ENCODE measurements at regions not wholly inside any gene's neighbourhood (a gene's known extent, or its start where the extent isn't known, plus 50 kb on each side); places are given as distances from the start of the nearest gene placed in this dataset.

DNA sequence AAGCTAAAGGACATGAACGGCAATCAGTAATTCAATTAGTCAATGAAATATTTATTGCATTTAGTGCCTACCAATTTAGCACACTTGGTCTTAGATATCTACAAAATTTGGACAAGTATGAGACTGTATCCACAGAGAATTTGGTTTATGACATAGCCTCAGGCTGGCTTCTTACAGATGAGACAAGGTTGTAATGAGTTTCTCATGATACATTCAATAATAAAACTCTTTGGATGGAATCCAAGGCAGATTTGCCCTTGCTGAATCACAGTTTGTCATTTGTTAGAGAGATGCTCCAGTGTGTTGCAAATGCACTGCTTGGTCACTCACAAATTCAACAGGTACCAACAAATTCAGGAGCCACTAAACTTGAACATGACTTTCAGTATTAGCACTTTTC lies 162.5 kb downstream of the GPR37 start:
- no peak for DNase-seq (ENCODE audit: low read depth)
- H3K4me3 ChIP-seq (ENCODE audit: low read depth, low read length): no peak overlapping the region
- TF ChIP-seq, protein P1, sequence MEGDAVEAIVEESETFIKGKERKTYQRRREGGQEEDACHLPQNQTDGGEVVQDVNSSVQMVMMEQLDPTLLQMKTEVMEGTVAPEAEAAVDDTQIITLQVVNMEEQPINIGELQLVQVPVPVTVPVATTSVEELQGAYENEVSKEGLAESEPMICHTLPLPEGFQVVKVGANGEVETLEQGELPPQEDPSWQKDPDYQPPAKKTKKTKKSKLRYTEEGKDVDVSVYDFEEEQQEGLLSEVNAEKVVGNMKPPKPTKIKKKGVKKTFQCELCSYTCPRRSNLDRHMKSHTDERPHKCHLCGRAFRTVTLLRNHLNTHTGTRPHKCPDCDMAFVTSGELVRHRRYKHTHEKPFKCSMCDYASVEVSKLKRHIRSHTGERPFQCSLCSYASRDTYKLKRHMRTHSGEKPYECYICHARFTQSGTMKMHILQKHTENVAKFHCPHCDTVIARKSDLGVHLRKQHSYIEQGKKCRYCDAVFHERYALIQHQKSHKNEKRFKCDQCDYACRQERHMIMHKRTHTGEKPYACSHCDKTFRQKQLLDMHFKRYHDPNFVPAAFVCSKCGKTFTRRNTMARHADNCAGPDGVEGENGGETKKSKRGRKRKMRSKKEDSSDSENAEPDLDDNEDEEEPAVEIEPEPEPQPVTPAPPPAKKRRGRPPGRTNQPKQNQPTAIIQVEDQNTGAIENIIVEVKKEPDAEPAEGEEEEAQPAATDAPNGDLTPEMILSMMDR (conservative IDR thresholded peaks at IDR 0.05; ENCODE audit: low read depth, low read length): no peak

DNA sequence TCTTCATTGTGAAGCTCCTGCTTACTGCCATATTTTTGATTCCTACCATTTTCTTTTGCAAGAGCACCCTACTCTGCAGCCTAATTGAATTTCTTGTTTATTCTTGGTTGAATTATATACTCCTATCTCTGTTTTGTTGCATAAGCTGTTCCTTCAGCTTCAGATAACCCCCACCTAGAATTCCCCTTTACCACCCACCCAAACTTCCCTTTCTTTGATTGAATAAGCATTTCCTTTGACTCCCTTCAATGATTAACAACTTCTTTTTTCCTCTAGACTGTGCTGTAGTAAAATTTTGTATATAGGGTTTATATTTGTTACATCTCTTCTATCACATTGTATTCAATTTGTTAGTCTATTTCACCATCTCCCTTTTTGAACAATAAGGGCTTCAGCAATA lies 168.1 kb downstream of the GPR37 start:
- DNase-seq (ENCODE audit: low read depth): no peak
- no peak overlapping the region for H3K4me3 ChIP-seq (ENCODE audit: low read depth, low read length)
- TF ChIP-seq, protein P1 (conservative IDR thresholded peaks at IDR 0.05; ENCODE audit: low read depth, low read length): no peak

DNA sequence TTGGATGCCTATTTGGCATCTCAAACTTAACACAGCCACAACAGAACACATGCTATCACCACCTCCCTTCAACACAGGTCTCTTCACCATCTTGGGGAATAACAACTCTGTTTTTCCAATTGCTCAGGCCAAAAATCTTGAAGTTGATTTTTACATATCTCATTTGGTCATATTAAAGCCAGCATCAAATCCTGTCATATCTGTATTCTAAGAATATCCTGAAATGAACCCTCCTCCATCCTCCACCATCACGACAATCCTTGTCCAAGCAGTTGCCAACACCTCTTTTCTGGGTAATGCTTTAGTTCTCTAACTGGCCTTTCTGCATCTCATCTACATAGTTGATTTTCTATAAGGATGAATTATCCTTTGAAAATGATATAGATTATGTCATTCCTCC lies 168.7 kb downstream of the GPR37 start:
- DNase-seq (ENCODE audit: low read depth): no peak
- TF ChIP-seq, protein P1 (conservative IDR thresholded peaks at IDR 0.05; ENCODE audit: low read depth, low read length): no peak
- H3K4me3 ChIP-seq (ENCODE audit: low read depth, low read length): no peak overlapping the region

DNA sequence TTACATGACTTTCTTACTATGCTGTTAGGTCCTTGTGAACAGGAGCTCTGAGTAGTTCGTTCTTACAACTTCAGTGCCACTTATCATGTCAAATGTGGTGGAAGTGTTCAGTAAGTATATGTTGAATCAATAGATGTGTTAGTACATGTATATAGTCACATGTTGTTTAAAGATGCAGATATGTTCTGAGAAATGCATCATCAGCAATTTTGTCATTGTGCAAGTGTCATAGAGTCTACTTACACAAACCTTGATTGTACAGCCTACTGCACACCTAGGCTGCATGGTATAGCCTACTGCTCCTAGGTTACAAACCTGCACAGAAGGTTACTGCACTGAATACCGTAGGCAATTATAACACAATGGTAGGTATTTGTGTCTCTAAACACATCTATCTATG lies 174.8 kb downstream of the GPR37 start:
- TF ChIP-seq, protein P1 (conservative IDR thresholded peaks at IDR 0.05; ENCODE audit: low read depth, low read length): no peak
- no peak for DNase-seq (ENCODE audit: low read depth)

DNA sequence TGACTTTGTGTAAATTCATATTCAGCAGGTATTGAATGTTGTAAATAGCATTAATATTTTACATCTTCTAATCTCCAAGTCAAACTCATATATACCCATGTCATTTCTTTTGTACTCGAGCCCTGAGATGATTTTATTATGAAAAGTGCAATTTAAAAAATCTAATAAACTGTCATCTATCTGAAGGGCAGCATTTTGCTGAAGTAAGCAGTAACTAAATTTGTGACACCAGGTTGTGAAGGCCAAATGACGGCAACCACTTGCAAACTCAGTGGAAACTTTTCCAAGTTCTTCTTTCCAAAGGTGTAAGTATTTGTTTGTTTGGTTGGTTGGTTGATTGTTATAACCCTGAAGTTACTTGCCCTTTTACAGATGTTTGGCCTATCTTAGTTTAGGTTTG lies 188.3 kb downstream of the GPR37 start:
- no peak for DNase-seq (ENCODE audit: low read depth)
- no peak overlapping the region for H3K4me3 ChIP-seq (ENCODE audit: low read depth, low read length)
- TF ChIP-seq, protein P1 (conservative IDR thresholded peaks at IDR 0.05; ENCODE audit: low read depth, low read length): no peak

More for the DNA sequence above, 174.8 kb downstream of the GPR37 start:
- no peak overlapping the region for H3K4me3 ChIP-seq (ENCODE audit: low read depth, low read length)

DNA sequence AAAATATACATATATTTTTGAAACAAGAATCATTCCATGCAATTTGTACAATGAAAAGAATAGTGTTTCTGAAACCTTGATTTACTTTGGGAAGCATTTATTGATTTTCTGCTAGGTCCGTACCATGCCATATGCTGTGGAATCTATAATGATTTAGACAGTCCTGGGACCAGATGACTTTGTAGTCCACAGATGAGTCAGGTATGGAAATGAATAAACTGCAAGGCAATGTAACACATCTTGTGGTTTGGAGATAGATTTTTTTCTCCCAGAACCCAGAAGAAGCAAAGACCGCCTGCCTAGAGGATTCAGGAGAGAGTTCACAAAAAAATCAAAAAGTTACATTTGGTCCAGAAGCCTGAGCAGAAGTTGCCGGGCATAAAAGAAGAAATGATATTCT lies 190.4 kb downstream of the GPR37 start:
- no peak for DNase-seq (ENCODE audit: low read depth)
- H3K4me3 ChIP-seq (ENCODE audit: low read depth, low read length): no peak overlapping the region
- TF ChIP-seq, protein P1 (conservative IDR thresholded peaks at IDR 0.05; ENCODE audit: low read depth, low read length): no peak

DNA sequence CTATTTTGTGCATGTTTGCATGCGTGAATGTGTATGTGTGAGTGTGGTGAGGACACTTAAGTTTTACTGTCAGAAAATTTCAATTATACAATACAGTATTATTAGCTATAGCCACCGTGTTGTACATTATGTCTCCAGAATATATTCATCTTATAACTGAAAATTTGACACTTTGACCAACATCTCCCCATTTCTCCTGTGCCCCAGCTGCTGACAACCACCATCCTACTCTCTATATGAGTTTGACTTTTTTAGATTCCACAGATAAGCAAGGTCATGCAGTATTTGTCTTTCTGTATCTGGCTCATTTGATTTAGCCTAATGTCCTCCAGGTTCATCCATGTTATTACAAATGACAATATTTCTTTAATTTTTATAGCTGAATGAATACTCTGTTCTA lies 195.0 kb downstream of the GPR37 start:
- H3K4me3 ChIP-seq (ENCODE audit: low read depth, low read length): no peak overlapping the region
- DNase-seq (ENCODE audit: low read depth): no peak
- TF ChIP-seq, protein P1 (conservative IDR thresholded peaks at IDR 0.05; ENCODE audit: low read depth, low read length): no peak
